C1 segment of cervical spinal cord (tissue), 14 donors: ENCODE measurements at regions not wholly inside any gene's neighbourhood (a gene's known extent, or its start where the extent isn't known, plus 50 kb on each side); places are given as distances from the start of the nearest gene placed in this dataset.

Experiments
- DNase-seq, 14 donors: peaks; one replicate each; lab custom pipeline; 2025; lab: John Stamatoyannopoulos, UW

DNA sequence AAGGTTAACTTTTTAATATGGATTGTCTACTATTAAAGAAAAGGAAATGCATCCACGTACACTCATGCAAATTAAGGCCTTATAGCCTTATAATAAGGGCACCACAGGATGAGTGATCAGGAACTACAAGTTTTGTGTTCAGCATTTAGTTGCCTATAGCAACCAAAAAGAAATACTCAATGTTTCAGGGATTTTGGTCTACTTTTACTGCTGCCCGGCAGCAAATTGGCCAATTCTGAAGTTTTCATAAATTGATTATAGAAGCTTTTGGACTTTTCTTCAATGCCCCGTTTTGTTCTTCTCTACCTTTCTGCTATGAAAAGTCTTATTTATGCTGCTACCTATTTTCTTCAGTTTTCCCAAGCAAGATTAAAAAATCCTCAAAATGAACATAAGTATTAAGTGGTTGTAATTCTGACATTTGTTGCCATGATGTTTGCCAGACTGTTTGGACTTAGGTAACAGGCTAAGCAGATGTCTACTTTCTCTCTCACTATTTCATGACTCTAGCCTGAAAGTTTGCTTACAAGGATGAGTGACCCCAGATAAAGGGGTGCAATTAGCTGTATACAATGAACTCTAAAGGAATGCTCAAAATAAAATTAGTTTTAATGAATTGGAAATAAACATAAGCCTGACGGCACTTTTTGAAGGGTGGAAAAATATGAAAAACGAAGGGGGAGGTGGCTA lies 391.5 kb upstream of the DAB2 start:
- DNase-seq = no peak

- DNase-seq = no peak
Measured at GRCh38 chr5:39815711-39816110, 390.9 kb upstream of the DAB2 start.

DNA sequence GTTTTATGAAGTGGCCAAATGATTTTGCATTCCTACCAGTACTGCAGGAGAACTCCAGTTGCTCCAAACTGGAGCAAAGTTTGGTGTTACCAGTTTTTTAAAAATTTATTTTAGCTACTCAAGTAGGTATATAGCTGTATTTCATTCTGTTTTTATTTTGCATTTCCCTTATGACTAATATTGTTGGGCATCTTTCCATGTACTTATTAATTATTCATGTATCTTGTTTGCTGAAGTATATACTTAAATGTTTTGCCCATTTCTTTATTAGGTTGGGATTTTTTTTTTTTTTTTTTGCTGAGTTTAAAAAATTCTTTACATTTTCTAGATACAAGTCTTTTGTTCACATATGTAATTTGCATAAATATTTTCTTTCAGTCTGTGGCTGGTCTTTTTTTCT lies 386.6 kb upstream of the DAB2 start:
- DNase-seq = no peak

DNA sequence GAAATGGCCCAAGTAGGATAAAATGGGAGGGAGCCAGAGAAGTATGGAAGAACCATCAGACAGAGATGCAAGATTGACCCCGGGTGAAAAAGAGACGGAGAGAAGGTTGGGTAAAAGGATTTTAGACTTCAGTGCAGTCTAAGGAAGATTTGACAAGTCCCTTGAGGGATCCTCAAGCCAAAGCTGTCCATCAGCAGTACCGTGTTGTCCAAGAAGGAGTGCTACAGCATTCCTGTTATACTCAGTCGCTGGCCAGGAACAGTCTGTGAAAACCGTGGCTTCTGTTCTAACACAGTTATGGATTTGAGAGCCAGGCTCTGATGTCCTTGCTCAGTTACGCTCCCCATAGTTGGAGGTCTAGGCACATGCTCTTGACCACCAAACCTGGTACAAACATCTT lies 383.9 kb upstream of the DAB2 start:
- DNase-seq = no peak

DNA sequence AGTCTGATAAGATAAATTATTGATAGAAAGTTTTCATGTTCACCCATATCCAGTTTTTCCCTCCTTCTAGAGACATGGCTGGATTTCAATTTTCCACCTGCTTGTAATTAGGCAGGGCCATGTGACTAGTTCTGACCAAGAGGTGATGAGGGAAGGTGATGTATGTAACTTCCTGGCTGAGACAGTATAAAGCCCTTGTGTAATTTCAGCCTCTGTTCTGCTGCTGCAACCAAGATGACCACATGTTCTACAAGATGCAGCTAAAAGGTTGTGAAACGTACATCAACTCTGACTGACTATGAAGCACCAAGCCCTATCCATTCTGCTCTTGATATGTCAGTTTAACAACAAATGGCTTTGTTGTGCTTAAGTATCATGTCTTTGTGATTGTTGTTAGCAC lies 376.5 kb upstream of the DAB2 start:
- DNase-seq = no peak

DNA sequence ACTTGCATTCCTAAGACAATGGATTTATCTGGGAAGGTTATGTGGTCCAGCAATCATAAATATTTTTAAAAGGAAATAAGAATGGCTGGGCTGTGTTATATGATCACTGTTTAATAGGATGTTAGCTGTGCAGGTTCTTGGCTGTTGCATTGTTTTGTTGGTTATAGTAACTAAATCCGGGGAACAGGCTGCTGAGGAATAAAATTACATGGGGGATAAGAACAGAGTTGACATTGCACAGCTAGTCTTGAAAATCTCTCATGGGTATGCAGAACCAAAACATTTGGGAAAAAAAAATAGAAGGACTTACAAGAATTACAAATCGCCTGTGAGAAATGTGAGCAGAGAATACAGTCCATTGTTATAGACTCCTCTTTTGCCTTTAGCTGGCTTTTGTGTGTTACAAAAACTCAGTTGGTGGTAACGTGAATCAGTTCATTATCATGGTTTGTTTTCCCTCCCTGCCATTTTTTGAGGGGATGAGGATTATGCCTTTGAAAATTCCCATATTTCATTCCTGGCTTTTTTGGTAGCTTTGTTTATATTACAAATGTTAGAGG lies 375.3 kb upstream of the DAB2 start:
- no peak for DNase-seq

GRCh38 chr5:39799242-39799641 lies 374.5 kb upstream of the DAB2 start:
- DNase-seq = no peak

- DNase-seq = no peak
Measured at GRCh38 chr5:39794513-39795210, 369.9 kb upstream of the DAB2 start.

GRCh38 chr5:39785410-39785809 lies 360.6 kb upstream of the DAB2 start:
- no peak for DNase-seq

GRCh38 chr5:39783756-39784421 lies 359.1 kb upstream of the DAB2 start:
- DNase-seq = no peak

DNA sequence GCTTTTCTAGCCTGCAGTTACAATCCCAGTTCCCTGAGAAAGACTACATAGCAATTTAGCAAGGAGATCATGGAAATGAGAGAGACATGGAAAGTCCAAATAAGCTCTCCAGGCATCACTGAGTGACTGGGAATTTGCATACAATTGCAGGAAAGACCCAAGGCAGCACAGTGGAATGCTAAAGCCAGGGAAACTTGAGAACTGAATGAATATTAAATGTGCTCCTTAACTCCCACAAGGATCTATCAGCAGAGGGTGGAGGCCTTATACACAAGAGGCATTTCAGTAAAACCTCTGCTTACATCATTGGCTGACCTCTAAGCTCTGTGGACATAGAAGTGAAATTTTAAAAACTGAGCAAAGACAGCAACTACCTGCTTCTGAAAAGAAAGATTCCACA lies 355.6 kb upstream of the DAB2 start:
- DNase-seq = no peak

- DNase-seq = no peak
Measured at GRCh38 chr5:39779831-39780230, 355.1 kb upstream of the DAB2 start.

GRCh38 chr5:39775797-39776365 lies 351.1 kb upstream of the DAB2 start:
- DNase-seq = no peak

DNA sequence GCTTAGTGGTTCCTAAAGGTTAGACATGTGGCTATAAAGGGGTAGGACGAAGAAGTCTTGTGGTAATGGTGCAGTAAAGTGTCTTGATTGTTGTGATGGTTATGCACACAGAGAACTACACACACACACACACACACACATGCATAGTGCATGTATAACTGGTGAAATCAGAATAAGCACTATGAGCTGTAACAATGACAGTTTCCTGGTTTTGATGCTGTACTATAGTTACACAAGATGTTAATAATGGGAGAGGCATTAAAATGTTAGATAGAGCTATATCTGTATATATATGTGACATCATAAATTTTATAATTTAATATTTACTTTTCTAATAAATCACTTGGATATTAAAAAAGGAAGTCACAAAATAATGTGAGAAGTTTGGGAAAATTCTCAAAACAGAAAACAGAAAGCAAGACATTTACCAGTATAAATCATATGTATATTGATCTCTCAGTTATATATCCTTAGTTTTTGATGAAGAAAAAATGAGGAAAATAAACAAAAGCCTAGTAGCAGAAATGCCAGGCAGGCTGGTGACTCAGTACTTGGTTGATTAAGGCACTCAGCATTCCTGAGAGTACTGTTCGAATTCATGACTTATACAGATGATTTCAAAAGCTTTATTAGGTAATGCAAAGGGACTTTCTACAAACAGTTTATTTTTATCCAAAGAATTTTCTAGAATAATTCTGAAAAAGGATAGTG lies 350.5 kb upstream of the DAB2 start:
- no peak for DNase-seq

GRCh38 chr5:39774605-39775004 lies 349.8 kb upstream of the DAB2 start:
- DNase-seq = no peak

DNA sequence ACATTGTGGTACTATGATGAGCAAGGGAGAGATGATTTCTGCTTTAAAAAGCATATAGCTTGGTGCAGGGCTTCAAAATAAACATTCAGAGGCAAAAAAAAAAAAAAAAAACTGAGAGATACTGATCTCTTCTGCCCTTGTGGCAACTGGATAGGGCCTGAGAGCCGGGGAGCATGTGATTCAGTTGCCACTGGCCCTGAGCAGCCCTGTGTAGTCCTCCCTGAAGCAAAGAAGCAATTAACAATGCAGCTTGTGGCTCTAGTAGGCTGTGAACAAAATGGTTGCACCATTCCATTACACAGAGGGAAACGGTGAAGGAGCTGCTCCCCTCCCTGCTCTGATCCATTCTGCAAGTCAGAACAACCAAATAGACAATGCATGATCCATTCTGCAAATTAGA lies 347.5 kb upstream of the DAB2 start:
- DNase-seq = no peak

DNA sequence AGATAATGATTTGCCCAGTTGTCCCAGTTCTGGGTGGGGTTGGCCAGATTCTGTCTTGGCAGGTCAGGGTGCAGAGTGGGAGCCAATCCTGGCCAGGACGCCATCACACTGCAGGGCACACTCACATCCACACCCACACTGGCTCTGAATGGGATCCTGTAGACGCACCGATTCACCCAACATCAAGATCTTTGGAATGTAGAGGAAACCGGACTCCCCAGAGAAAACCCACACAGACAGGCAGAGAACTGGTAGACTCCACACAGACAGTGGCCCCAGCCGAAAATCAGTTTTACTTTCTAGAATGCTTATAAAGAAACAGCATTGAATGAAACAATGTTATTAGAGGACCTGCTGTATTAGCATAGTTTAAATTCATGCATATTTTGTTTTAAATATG lies 343.1 kb upstream of the DAB2 start:
- no peak for DNase-seq

DNA sequence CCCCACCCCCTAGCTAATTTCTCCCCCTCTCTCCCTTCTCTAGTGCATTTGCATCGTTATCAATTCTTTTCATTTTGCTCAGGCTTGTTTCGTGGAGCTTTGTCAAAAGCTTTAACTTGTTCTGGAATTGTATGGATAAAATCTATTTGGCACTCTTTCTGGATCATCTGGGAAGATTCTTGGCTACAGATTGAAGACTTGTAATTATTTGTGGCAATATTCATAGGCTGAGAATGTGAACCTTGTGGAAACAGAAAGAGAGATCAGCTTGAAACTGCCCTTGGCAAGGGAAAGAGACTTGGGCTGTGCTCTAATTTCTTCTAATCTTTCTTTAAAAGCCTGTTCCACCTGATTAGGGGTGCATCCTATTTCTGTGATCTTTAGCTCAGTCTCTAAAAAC lies 340.6 kb upstream of the DAB2 start:
- no peak for DNase-seq

DNA sequence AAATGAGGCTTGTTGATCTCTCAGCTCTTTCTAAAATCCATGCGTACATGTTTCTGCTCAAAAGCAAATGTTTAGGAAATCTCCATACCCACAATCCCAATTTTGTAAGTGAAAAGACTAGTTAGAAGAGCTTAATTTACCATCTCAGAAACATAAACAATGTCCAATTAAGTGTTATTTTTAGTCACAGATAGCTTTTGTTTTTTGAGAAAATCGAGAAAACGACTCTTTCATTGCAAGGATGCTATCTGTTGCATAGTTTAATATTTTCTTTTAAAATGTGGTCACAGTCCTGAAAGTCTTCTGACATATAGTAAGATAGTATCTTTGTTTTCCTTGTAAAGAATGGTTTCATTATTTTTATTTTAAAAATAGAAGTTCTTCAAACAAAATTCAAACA lies 338.0 kb upstream of the DAB2 start:
- DNase-seq = no peak

GRCh38 chr5:39761199-39761950 lies 336.6 kb upstream of the DAB2 start:
- DNase-seq = no peak
